HEK293T (cell line): ENCODE measurements at regions not wholly inside any gene's neighbourhood (a gene's known extent, or its start where the extent isn't known, plus 50 kb on each side); places are given as distances from the start of the nearest gene placed in this dataset.

Experiments
- BHLHE40 ChIP-seq: fragments of 450-650 bp; IDR thresholded peaks from 2 replicates; pipeline ENCODE4 v1.6.1; 2016; ENCODE audit warnings: mild to moderate bottlenecking, moderate library complexity, borderline replicate concordance
- ELF4 ChIP-seq: fragments of 450-650 bp; IDR thresholded peaks from 2 replicates; pipeline ENCODE4 v1.6.1; 2017; ENCODE audit warnings: antibody characterized with exemption
- FOXM1 ChIP-seq: fragments of 450-650 bp; IDR thresholded peaks from 2 replicates; pipeline ENCODE4 v1.6.1; 2017; ENCODE audit warnings: mild to moderate bottlenecking, borderline replicate concordance
- SP1 ChIP-seq: fragments of 450-650 bp; IDR thresholded peaks from 2 replicates; pipeline ENCODE4 v1.6.1; 2017
- SUZ12 ChIP-seq: fragments of 450-650 bp; IDR thresholded peaks from 2 replicates; pipeline ENCODE4 v1.6.1; 2016; ENCODE audit warnings: mild to moderate bottlenecking
- TF ChIP-seq, protein P1 (sequence below): fragments of 450-650 bp; IDR thresholded peaks from 2 replicates; pipeline ENCODE4 v1.6.1; 2016

DNA sequence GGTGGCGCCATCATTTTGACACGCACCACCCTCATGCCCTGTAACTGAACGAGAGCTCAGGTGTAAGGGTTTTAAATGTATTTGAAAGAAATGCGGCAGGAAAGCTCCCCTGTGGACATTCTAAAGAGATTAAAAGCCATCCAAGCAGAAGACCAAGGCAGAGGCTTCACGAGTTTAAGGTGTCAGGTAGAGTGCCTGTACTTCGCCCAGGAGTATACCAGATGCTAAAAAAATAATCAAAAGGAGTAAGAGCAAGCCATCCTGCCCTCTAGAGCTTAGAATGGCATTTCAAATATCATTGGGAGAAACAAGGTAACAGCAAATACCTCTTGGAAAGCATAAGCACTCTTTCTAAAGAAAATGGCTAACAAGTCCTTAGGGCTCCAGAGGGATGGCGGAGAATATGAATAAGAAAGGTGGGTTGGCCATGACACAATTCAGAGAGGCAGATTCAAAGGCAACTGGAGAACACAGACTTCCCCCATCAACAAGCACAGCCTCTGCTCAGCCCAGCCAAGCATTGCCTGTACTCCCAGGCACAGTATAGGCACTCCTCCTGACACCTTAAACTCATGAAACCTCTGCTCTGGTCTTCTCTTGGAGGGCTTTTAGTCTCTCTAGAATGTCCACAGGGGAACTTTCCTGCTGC, 447.6 kb downstream of the SUCLA2 start:
- TF ChIP-seq SUZ12: no peak
- TF ChIP-seq, protein P1, sequence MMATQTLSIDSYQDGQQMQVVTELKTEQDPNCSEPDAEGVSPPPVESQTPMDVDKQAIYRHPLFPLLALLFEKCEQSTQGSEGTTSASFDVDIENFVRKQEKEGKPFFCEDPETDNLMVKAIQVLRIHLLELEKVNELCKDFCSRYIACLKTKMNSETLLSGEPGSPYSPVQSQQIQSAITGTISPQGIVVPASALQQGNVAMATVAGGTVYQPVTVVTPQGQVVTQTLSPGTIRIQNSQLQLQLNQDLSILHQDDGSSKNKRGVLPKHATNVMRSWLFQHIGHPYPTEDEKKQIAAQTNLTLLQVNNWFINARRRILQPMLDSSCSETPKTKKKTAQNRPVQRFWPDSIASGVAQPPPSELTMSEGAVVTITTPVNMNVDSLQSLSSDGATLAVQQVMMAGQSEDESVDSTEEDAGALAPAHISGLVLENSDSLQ: no peak
- no peak for TF ChIP-seq SP1
- no peak for TF ChIP-seq FOXM1
- TF ChIP-seq ELF4: no peak
- no peak for TF ChIP-seq BHLHE40
